Liver (tissue), 7 donors: ENCODE measurements at regions not wholly inside any gene's neighbourhood (a gene's known extent, or its start where the extent isn't known, plus 50 kb on each side); places are given as distances from the start of the nearest gene placed in this dataset.

ENCODE experiments used
- DNase-seq: peaks from one replicate; pipeline ENCODE4 v3.0.0-alpha.2; 2017; ENCODE audit warnings: low spot score
- H3K27ac ChIP-seq, 2 donors: one replicate each; pipeline ENCODE4 v1.7.0; 2013; ENCODE audit warnings: inconsistent platforms in 2 of 2, low read length in 2 of 2, control low read depth in 1 of 2, low read depth in 1 of 2, mild to moderate bottlenecking in 1 of 2
- H3K27me3 ChIP-seq, 4 donors: one replicate each; pipeline versions ENCODE4 v1.6.1 to v1.7.0; 2013; ENCODE audit warnings: low read length in 3 of 4, inconsistent platforms in 1 of 4, mild to moderate bottlenecking in 1 of 4, moderate library complexity in 1 of 4; ENCODE audit not compliant: control insufficient read depth in 4 of 4, insufficient read depth in 4 of 4
- H3K36me3 ChIP-seq, 4 donors: one replicate each; pipeline versions ENCODE4 v1.6.1 to v1.7.0; 2013; ENCODE audit warnings: low read length in 3 of 4, mild to moderate bottlenecking in 3 of 4, low read depth in 1 of 4, moderate library complexity in 1 of 4; ENCODE audit not compliant: control insufficient read depth in 4 of 4, insufficient read depth in 3 of 4
- H3K4me1 ChIP-seq, 4 donors: one replicate each; pipeline versions ENCODE4 v1.6.1 to v1.7.0; 2013; ENCODE audit warnings: low read length in 3 of 4, mild to moderate bottlenecking in 3 of 4, moderate library complexity in 1 of 4; ENCODE audit not compliant: control insufficient read depth in 4 of 4, insufficient read depth in 4 of 4
- H3K4me3 ChIP-seq, 3 donors: one replicate each; pipeline versions ENCODE4 v1.6.1 to v1.7.0; 2013; ENCODE audit warnings: low read length in 3 of 3, control low read depth in 1 of 3, low read depth in 1 of 3, mild to moderate bottlenecking in 1 of 3
- H3K9ac ChIP-seq, 2 donors: one replicate each; pipeline ENCODE4 v1.7.0; 2013; ENCODE audit warnings: low read length in 2 of 2, mild to moderate bottlenecking in 2 of 2, moderate library complexity in 2 of 2, control low read depth in 1 of 2, low read depth in 1 of 2
- H3K9me3 ChIP-seq, 4 donors: one replicate each; pipeline versions ENCODE4 v1.6.1 to v1.7.0; 2013; ENCODE audit warnings: low read length in 3 of 4; ENCODE audit not compliant: control insufficient read depth in 4 of 4
- EGR1 ChIP-seq, 2 donors: IDR thresholded peaks; 2 replicates each; pipeline ENCODE4 v1.6.1; 2016 to 2018; ENCODE audit warnings: antibody characterized with exemption in 2 of 2, low read depth in 2 of 2
- FOXA1 ChIP-seq: IDR thresholded peaks from 2 replicates; pipeline ENCODE4 v1.6.1; 2016; ENCODE audit warnings: antibody characterized with exemption
- FOXA2 ChIP-seq: IDR thresholded peaks from 2 replicates; pipeline ENCODE4 v1.6.1; 2016; ENCODE audit warnings: antibody characterized with exemption
- GABPA ChIP-seq, 2 donors: IDR thresholded peaks in 1 of 2; conservative IDR thresholded peaks in 1 of 2; 2 replicates each; pipeline ENCODE4 v1.6.1; 2016; ENCODE audit warnings: antibody characterized with exemption in 2 of 2, mild to moderate bottlenecking in 1 of 2, moderate library complexity in 1 of 2
- HNF4A ChIP-seq, 2 donors: conservative IDR thresholded peaks; 2 replicates each; pipeline ENCODE4 v1.6.1; 2016; ENCODE audit warnings: antibody characterized with exemption in 2 of 2, mild to moderate bottlenecking in 2 of 2
- HNF4G ChIP-seq: IDR thresholded peaks from 2 replicates; pipeline ENCODE4 v1.6.1; 2016; ENCODE audit warnings: antibody characterized with exemption
- JUND ChIP-seq, 2 donors: IDR thresholded peaks; 2 replicates each; pipeline ENCODE4 v1.6.1; 2016; ENCODE audit warnings: antibody characterized with exemption in 2 of 2
- MAX ChIP-seq: IDR thresholded peaks from 2 replicates; pipeline ENCODE4 v1.6.1; 2016; ENCODE audit warnings: antibody characterized with exemption
- NR2F2 ChIP-seq: IDR thresholded peaks from 2 replicates; pipeline ENCODE4 v1.6.1; 2016; ENCODE audit warnings: antibody characterized with exemption
- RAD21 ChIP-seq, 2 donors: IDR thresholded peaks; 2 replicates each; pipeline ENCODE4 v1.6.1; 2016; ENCODE audit warnings: antibody characterized with exemption in 2 of 2, mild to moderate bottlenecking in 2 of 2
- RXRA ChIP-seq, 2 donors: IDR thresholded peaks; 2 replicates each; pipeline ENCODE4 v1.6.1; 2017 to 2018; ENCODE audit warnings: antibody characterized with exemption in 2 of 2, mild to moderate bottlenecking in 1 of 2
- SP1 ChIP-seq: IDR thresholded peaks from 2 replicates; pipeline ENCODE4 v1.6.1; 2018; ENCODE audit warnings: antibody characterized with exemption, mild to moderate bottlenecking
- TAF1 ChIP-seq: conservative IDR thresholded peaks from 2 replicates; pipeline ENCODE4 v1.6.1; 2016; ENCODE audit warnings: antibody characterized with exemption, mild to moderate bottlenecking
- YY1 ChIP-seq: IDR thresholded peaks from 2 replicates; pipeline ENCODE4 v1.6.1; 2016; ENCODE audit warnings: antibody characterized with exemption, mild to moderate bottlenecking
- TF ChIP-seq, protein P1 (sequence below): IDR thresholded peaks from 2 replicates; pipeline ENCODE4 v1.6.1; 2016; ENCODE audit warnings: antibody characterized with exemption
- TF ChIP-seq, protein P2 (sequence below): IDR thresholded peaks from 2 replicates; pipeline ENCODE4 v1.6.1; 2016; ENCODE audit warnings: antibody characterized with exemption, mild to moderate bottlenecking
- TF ChIP-seq, protein P3 (sequence below): IDR thresholded peaks from 2 replicates; pipeline ENCODE4 v1.6.1; 2016; ENCODE audit warnings: antibody characterized with exemption
- TF ChIP-seq, protein P4 (sequence below): fragments of 150-350 bp; IDR thresholded peaks from 2 replicates; pipeline ENCODE4 v1.5.1; 2017; ENCODE audit warnings: improper control_type of control experiment, low read depth, low read length; ENCODE audit not compliant: missing input control
- donor health status: healthy.
- donor health status: healthy.
- donor health status: healthy.
- donor health status: healthy.

- Histone ChIP-seq H3K9ac (no peak overlapping the region), H3K36me3 (no peaks in the 10 kb centered on the region), H3K27me3 (no peaks in the 10 kb centered on the region), H3K4me3 (no peak overlapping the region), H3K27ac (no peak overlapping the region), H3K4me1 (no peaks in the 10 kb centered on the region), H3K9me3 (no peaks in the 10 kb centered on the region)
- TF ChIP-seq FOXA1 (no peak), YY1 (no peak), FOXA2 (no peak), NR2F2 (no peak), EGR1 (IDR thresholded peaks at IDR 0.05; ENCODE audit: low read depth in 2 of 2) (no peak), RXRA (IDR thresholded peaks at IDR 0.05) (no peak), JUND (IDR thresholded peaks at IDR 0.05) (no peak), MAX (no peak), GABPA (IDR thresholded peaks at IDR 0.05 in 1 of 2, conservative IDR thresholded peaks at IDR 0.05 in 1 of 2) (no peak), HNF4G (no peak), HNF4A (conservative IDR thresholded peaks at IDR 0.05) (no peak), RAD21 (IDR thresholded peaks at IDR 0.05) (no peak), TAF1 (no peak), SP1 (no peak)
- TF ChIP-seq, protein P1, sequence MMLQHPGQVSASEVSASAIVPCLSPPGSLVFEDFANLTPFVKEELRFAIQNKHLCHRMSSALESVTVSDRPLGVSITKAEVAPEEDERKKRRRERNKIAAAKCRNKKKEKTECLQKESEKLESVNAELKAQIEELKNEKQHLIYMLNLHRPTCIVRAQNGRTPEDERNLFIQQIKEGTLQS, result no peak
- TF ChIP-seq, protein P2, sequence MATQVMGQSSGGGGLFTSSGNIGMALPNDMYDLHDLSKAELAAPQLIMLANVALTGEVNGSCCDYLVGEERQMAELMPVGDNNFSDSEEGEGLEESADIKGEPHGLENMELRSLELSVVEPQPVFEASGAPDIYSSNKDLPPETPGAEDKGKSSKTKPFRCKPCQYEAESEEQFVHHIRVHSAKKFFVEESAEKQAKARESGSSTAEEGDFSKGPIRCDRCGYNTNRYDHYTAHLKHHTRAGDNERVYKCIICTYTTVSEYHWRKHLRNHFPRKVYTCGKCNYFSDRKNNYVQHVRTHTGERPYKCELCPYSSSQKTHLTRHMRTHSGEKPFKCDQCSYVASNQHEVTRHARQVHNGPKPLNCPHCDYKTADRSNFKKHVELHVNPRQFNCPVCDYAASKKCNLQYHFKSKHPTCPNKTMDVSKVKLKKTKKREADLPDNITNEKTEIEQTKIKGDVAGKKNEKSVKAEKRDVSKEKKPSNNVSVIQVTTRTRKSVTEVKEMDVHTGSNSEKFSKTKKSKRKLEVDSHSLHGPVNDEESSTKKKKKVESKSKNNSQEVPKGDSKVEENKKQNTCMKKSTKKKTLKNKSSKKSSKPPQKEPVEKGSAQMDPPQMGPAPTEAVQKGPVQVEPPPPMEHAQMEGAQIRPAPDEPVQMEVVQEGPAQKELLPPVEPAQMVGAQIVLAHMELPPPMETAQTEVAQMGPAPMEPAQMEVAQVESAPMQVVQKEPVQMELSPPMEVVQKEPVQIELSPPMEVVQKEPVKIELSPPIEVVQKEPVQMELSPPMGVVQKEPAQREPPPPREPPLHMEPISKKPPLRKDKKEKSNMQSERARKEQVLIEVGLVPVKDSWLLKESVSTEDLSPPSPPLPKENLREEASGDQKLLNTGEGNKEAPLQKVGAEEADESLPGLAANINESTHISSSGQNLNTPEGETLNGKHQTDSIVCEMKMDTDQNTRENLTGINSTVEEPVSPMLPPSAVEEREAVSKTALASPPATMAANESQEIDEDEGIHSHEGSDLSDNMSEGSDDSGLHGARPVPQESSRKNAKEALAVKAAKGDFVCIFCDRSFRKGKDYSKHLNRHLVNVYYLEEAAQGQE, result no peak
- TF ChIP-seq, protein P3, sequence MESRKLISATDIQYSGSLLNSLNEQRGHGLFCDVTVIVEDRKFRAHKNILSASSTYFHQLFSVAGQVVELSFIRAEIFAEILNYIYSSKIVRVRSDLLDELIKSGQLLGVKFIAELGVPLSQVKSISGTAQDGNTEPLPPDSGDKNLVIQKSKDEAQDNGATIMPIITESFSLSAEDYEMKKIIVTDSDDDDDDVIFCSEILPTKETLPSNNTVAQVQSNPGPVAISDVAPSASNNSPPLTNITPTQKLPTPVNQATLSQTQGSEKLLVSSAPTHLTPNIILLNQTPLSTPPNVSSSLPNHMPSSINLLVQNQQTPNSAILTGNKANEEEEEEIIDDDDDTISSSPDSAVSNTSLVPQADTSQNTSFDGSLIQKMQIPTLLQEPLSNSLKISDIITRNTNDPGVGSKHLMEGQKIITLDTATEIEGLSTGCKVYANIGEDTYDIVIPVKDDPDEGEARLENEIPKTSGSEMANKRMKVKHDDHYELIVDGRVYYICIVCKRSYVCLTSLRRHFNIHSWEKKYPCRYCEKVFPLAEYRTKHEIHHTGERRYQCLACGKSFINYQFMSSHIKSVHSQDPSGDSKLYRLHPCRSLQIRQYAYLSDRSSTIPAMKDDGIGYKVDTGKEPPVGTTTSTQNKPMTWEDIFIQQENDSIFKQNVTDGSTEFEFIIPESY, result no peak
- TF ChIP-seq, protein P4, sequence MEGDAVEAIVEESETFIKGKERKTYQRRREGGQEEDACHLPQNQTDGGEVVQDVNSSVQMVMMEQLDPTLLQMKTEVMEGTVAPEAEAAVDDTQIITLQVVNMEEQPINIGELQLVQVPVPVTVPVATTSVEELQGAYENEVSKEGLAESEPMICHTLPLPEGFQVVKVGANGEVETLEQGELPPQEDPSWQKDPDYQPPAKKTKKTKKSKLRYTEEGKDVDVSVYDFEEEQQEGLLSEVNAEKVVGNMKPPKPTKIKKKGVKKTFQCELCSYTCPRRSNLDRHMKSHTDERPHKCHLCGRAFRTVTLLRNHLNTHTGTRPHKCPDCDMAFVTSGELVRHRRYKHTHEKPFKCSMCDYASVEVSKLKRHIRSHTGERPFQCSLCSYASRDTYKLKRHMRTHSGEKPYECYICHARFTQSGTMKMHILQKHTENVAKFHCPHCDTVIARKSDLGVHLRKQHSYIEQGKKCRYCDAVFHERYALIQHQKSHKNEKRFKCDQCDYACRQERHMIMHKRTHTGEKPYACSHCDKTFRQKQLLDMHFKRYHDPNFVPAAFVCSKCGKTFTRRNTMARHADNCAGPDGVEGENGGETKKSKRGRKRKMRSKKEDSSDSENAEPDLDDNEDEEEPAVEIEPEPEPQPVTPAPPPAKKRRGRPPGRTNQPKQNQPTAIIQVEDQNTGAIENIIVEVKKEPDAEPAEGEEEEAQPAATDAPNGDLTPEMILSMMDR, result no peak
- no peak for DNase-seq
Measured at GRCh38 chr3:18132991-18133390, 292.1 kb downstream of the SATB1 start.
